GM12891 (cell line): ENCODE measurements at regions not wholly inside any gene's neighbourhood (a gene's known extent, or its start where the extent isn't known, plus 50 kb on each side); places are given as distances from the start of the nearest gene placed in this dataset.
A peak's percentile ranks its signal among the peaks of the same experiment; 100 is the strongest.
"Not testable (repeated sequence)": the region's sequence is repeated elsewhere in the genome, so short reads cannot be mapped to it uniquely, and the experiment has no call there.

Experiments
- DNase-seq: peaks from one replicate; pipeline ENCODE4 v3.0.0; 2011; ENCODE audit warnings: low spot score; ENCODE audit not compliant: insufficient read length
- FAIRE-seq: peaks from 2 replicates; lab custom pipeline; 2011; peaks lifted over from hg19 to GRCh38; lab: Jason Lieb, UNC
- PAX5 ChIP-seq: IDR thresholded peaks from 2 replicates; pipeline ENCODE4 v1.6.1; 2011; ENCODE audit warnings: low read length, moderate library complexity, mild to moderate bottlenecking; ENCODE audit not compliant: insufficient read depth, severe bottlenecking
- POLR2A ChIP-seq: IDR thresholded peaks from 2 replicates; pipeline ENCODE4 v1.6.1; 2011; ENCODE audit warnings: low read depth, low read length, control low read depth
- POLR2AphosphoS5 ChIP-seq: IDR thresholded peaks from 2 replicates; pipeline ENCODE4 v1.6.1; 2011; ENCODE audit warnings: low read depth, low read length, control low read depth
- POU2F2 ChIP-seq: IDR thresholded peaks from 2 replicates; pipeline ENCODE4 v1.6.1; 2011; ENCODE audit warnings: low read depth, mild to moderate bottlenecking, control low read depth, low read length, moderate library complexity
- SPI1 ChIP-seq: IDR thresholded peaks from 2 replicates; pipeline ENCODE4 v1.6.1; 2011; ENCODE audit warnings: low read depth, low read length, control low read depth
- TAF1 ChIP-seq: IDR thresholded peaks from 2 replicates; pipeline ENCODE4 v1.6.1; 2011; ENCODE audit warnings: low read depth, low read length, control low read depth

- DNase-seq = no peak
- TF ChIP-seq POLR2A (no peak), PAX5 (no peak), SPI1 (no peak), POLR2AphosphoS5 (no peak), TAF1 (no peak), POU2F2 (no peak)
- FAIRE-seq = no peak
These were observed 171.6 kb upstream of the ZNF184 start for GRCh38 chr6:27644528-27644927.

- FAIRE-seq (no peak), DNase-seq (no peak)
- TF ChIP-seq POLR2AphosphoS5 = no peak
- no peak for TF ChIP-seq POU2F2
- TF ChIP-seq PAX5 = no peak
- no peak for TF ChIP-seq POLR2A
- TF ChIP-seq SPI1 = no peak
- TF ChIP-seq TAF1 = no peak
These were observed 170.0 kb upstream of the ZNF184 start for GRCh38 chr6:27642744-27643456.

- DNase-seq, FAIRE-seq: not testable (repeated sequence)
These were observed 163.0 kb upstream of the ZNF184 start for GRCh38 chr6:27635886-27636285.

GRCh38 chr6:27633221-27633688 is 160.3 kb upstream of the ZNF184 start:
- not testable (repeated sequence) for FAIRE-seq, DNase-seq

GRCh38 chr6:27631609-27631916 is 158.7 kb upstream of the ZNF184 start:
- FAIRE-seq (no peak), DNase-seq (no peak)
- TF ChIP-seq SPI1 (no peak), POLR2AphosphoS5 (no peak), PAX5 (no peak), TAF1 (no peak), POLR2A (no peak), POU2F2 (no peak)

- DNase-seq = no peak
- peak; percentile 90 for FAIRE-seq
- TF ChIP-seq POLR2AphosphoS5 = no peak
- no peak for TF ChIP-seq SPI1
- no peak for TF ChIP-seq TAF1
- no peak for TF ChIP-seq PAX5
- TF ChIP-seq POLR2A = no peak
- no peak for TF ChIP-seq POU2F2
These were observed 158.1 kb upstream of the ZNF184 start for GRCh38 chr6:27630727-27631608.

GRCh38 chr6:27624694-27625262 is 151.9 kb upstream of the ZNF184 start:
- TF ChIP-seq TAF1 (no peak), POLR2A (no peak), POU2F2 (no peak), SPI1 (no peak), POLR2AphosphoS5 (no peak), PAX5 (no peak)
- DNase-seq = no peak
- no peak for FAIRE-seq

GRCh38 chr6:27623103-27623502 is 150.2 kb upstream of the ZNF184 start:
- FAIRE-seq (no peak), DNase-seq (no peak)
- TF ChIP-seq SPI1 = no peak
- TF ChIP-seq POU2F2 = no peak
- no peak for TF ChIP-seq PAX5
- no peak for TF ChIP-seq TAF1
- no peak for TF ChIP-seq POLR2AphosphoS5

GRCh38 chr6:27619436-27619835 is 146.5 kb upstream of the ZNF184 start:
- TF ChIP-seq POU2F2 (no peak), POLR2A (no peak), SPI1 (no peak), PAX5 (no peak), TAF1 (no peak), POLR2AphosphoS5 (no peak)
- DNase-seq (no peak), FAIRE-seq (no peak)
